Hepatocyte (in vitro differentiated cells): ENCODE measurements at regions not wholly inside any gene's neighbourhood (a gene's known extent, or its start where the extent isn't known, plus 50 kb on each side); places are given as distances from the start of the nearest gene placed in this dataset.

Source experiments
- CTCF ChIP-seq: fragments of 200-600 bp; sonication (generic); IDR thresholded peaks from 2 replicates; pipeline ENCODE4 v1.5.1; 2016; ENCODE audit warnings: antibody characterized with exemption, mild to moderate bottlenecking; ENCODE audit not compliant: poor library complexity
- EZH2 ChIP-seq: fragments of 200-600 bp; sonication (generic); IDR thresholded peaks from 2 replicates; pipeline ENCODE4 v1.6.1; 2016; ENCODE audit warnings: antibody characterized with exemption, mild to moderate bottlenecking, borderline replicate concordance
- EZH2phosphoT487 ChIP-seq: fragments of 200-600 bp; sonication (generic); IDR thresholded peaks from one replicate; pipeline ENCODE4 v1.6.1; 2018; ENCODE audit warnings: antibody characterized with exemption, mild to moderate bottlenecking, low read depth, moderate library complexity; ENCODE audit not compliant: unreplicated experiment, severe bottlenecking

DNA sequence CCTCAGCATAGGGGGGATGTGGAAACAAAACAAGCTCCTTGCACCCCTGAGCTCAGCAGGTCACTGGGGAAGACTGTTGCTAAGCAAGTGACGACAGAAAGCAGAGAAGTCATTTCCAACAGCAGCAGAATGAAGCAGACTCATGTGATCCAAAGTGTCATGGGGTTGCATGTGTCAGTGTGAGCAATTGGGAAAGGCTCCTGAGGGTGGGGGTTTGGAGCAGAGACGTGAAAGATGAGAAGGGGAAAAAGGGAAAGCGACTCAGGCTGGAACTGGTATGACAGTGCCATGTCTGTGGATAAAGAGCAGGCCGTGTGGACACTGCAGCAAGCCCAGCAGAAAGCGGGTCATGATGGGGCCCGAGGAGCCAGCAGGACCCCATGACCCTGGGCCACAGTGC is 363.9 kb downstream of the PREX1 start:
- no peak for TF ChIP-seq CTCF
- no peak for TF ChIP-seq EZH2
- no peak for TF ChIP-seq EZH2phosphoT487
